ENCODE measurements at regions not wholly inside any gene's neighbourhood (a gene's known extent, or its start where the extent isn't known, plus 50 kb on each side); places are given as distances from the start of the nearest gene placed in this dataset.

DNA sequence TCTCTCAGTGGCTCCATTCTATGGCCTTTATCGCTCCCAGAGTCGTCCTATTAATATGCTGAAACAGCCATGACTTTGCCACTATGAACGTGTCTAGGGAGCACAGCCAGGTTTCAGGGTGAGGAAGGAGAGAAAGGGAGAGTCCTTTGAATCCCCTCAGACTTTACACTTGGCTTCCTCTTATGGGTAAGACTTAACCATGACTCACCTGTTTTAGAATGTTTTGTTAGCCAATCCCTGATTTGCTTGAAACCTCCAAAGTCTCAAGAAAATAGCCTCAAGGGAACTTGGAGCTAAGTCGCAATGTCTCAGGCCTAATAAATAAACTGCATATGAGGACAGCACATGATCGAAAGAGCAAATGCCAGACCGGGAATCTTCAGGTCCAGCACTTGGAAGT is 131.2 kb upstream of the RCN1 start:
- no peak for TF ChIP-seq GLIS3 (CRISPR knock-in tag; IDR thresholded peaks at IDR 0.05)
- TF ChIP-seq, protein P1, sequence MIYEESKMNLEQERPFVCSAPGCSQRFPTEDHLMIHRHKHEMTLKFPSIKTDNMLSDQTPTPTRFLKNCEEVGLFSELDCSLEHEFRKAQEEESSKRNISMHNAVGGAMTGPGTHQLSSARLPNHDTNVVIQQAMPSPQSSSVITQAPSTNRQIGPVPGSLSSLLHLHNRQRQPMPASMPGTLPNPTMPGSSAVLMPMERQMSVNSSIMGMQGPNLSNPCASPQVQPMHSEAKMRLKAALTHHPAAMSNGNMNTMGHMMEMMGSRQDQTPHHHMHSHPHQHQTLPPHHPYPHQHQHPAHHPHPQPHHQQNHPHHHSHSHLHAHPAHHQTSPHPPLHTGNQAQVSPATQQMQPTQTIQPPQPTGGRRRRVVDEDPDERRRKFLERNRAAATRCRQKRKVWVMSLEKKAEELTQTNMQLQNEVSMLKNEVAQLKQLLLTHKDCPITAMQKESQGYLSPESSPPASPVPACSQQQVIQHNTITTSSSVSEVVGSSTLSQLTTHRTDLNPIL (CRISPR knock-in tag; IDR thresholded peaks at IDR 0.05; ENCODE audit: low read depth) = no peak
- TF ChIP-seq BACH2 (CRISPR knock-in tag; IDR thresholded peaks at IDR 0.05; ENCODE audit: borderline replicate concordance) = no peak
- no peak for TF ChIP-seq PPARA (CRISPR knock-in tag; IDR thresholded peaks at IDR 0.05; ENCODE audit: borderline replicate concordance)
- TF ChIP-seq RARB (CRISPR knock-in tag; IDR thresholded peaks at IDR 0.05) = no peak
- TF ChIP-seq, protein P2, sequence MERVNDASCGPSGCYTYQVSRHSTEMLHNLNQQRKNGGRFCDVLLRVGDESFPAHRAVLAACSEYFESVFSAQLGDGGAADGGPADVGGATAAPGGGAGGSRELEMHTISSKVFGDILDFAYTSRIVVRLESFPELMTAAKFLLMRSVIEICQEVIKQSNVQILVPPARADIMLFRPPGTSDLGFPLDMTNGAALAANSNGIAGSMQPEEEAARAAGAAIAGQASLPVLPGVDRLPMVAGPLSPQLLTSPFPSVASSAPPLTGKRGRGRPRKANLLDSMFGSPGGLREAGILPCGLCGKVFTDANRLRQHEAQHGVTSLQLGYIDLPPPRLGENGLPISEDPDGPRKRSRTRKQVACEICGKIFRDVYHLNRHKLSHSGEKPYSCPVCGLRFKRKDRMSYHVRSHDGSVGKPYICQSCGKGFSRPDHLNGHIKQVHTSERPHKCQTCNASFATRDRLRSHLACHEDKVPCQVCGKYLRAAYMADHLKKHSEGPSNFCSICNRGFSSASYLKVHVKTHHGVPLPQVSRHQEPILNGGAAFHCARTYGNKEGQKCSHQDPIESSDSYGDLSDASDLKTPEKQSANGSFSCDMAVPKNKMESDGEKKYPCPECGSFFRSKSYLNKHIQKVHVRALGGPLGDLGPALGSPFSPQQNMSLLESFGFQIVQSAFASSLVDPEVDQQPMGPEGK (CRISPR knock-in tag; IDR thresholded peaks at IDR 0.05; ENCODE audit: borderline replicate concordance) = no peak
- TF ChIP-seq, protein P3, sequence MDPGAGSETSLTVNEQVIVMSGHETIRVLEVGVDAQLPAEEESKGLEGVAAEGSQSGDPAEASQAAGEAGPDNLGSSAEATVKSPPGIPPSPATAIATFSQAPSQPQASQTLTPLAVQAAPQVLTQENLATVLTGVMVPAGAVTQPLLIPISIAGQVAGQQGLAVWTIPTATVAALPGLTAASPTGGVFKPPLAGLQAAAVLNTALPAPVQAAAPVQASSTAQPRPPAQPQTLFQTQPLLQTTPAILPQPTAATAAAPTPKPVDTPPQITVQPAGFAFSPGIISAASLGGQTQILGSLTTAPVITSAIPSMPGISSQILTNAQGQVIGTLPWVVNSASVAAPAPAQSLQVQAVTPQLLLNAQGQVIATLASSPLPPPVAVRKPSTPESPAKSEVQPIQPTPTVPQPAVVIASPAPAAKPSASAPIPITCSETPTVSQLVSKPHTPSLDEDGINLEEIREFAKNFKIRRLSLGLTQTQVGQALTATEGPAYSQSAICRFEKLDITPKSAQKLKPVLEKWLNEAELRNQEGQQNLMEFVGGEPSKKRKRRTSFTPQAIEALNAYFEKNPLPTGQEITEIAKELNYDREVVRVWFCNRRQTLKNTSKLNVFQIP (CRISPR knock-in tag; IDR thresholded peaks at IDR 0.05; ENCODE audit: borderline replicate concordance, low read depth) = no peak
- no peak for TF ChIP-seq TCF4 (CRISPR knock-in tag; IDR thresholded peaks at IDR 0.05; ENCODE audit: borderline replicate concordance)
- TF ChIP-seq CSDC2 (CRISPR knock-in tag; IDR thresholded peaks at IDR 0.05) = no peak
- TF ChIP-seq TOX (CRISPR knock-in tag; IDR thresholded peaks at IDR 0.05; ENCODE audit: borderline replicate concordance) = no peak
- TF ChIP-seq ISL1 (CRISPR knock-in tag; IDR thresholded peaks at IDR 0.05) = no peak
- TF ChIP-seq, protein P4, sequence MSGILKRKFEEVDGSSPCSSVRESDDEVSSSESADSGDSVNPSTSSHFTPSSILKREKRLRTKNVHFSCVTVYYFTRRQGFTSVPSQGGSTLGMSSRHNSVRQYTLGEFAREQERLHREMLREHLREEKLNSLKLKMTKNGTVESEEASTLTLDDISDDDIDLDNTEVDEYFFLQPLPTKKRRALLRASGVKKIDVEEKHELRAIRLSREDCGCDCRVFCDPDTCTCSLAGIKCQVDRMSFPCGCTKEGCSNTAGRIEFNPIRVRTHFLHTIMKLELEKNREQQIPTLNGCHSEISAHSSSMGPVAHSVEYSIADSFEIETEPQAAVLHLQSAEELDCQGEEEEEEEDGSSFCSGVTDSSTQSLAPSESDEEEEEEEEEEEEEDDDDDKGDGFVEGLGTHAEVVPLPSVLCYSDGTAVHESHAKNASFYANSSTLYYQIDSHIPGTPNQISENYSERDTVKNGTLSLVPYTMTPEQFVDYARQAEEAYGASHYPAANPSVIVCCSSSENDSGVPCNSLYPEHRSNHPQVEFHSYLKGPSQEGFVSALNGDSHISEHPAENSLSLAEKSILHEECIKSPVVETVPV (CRISPR knock-in tag; IDR thresholded peaks at IDR 0.05) = no peak
- TF ChIP-seq ZNF8 (CRISPR knock-in tag; IDR thresholded peaks at IDR 0.05) = no peak
- TF ChIP-seq ESRRG (CRISPR knock-in tag; IDR thresholded peaks at IDR 0.05) = no peak
- no peak for TF ChIP-seq OSR1 (CRISPR knock-in tag; IDR thresholded peaks at IDR 0.05)

DNA sequence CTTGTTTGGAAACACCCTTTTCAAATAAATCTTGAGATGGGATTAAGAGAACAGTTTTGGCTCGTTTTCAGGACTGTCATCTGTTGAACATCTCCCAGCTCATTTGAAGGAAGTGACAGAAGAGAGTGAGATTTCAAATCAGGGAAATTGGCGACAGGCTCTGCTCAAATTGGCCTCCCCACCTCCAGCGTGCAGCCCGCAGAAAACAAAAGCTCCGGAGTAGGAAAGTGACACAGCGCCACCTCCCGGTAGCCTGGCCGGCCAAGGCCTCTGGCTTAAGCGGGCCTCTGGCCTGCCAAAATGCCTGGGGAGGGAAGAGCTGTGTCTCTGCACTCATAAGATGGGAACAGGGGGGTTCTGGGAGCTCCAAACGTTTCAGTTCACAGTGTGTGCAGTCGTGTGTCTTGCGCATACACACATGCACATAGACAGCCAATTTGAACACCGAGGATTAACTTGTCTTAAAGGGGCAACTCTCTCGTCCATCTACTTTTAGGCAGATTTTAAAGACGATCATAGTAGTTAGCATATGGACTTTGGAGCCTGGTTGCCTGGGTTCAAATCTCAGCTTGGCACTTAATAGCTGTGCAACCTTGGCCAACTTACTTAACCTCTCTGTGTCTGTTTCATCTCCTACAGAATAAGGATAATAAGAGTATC is 132.7 kb upstream of the RCN1 start:
- ATAC-seq = peak; percentile 89
- TF ChIP-seq ZNF70 (CRISPR knock-in tag; IDR thresholded peaks at IDR 0.05) (no peak), ZFP30 (CRISPR knock-in tag; IDR thresholded peaks at IDR 0.05) (no peak), ISL1 (CRISPR knock-in tag; IDR thresholded peaks at IDR 0.05) (no peak), ARNTL (CRISPR knock-in tag; IDR thresholded peaks at IDR 0.05; ENCODE audit: borderline replicate concordance, low read depth) (no peak), PPARA (CRISPR knock-in tag; IDR thresholded peaks at IDR 0.05; ENCODE audit: borderline replicate concordance) (no peak), SNAI2 (CRISPR knock-in tag; IDR thresholded peaks at IDR 0.05) (no peak), ESRRG (CRISPR knock-in tag; IDR thresholded peaks at IDR 0.05) (no peak)
- TF ChIP-seq, protein P1 (CRISPR knock-in tag; IDR thresholded peaks at IDR 0.05; ENCODE audit: low read depth) = no peak
- TF ChIP-seq, protein P4 (CRISPR knock-in tag; IDR thresholded peaks at IDR 0.05) = no peak
- TF ChIP-seq, protein P5, sequence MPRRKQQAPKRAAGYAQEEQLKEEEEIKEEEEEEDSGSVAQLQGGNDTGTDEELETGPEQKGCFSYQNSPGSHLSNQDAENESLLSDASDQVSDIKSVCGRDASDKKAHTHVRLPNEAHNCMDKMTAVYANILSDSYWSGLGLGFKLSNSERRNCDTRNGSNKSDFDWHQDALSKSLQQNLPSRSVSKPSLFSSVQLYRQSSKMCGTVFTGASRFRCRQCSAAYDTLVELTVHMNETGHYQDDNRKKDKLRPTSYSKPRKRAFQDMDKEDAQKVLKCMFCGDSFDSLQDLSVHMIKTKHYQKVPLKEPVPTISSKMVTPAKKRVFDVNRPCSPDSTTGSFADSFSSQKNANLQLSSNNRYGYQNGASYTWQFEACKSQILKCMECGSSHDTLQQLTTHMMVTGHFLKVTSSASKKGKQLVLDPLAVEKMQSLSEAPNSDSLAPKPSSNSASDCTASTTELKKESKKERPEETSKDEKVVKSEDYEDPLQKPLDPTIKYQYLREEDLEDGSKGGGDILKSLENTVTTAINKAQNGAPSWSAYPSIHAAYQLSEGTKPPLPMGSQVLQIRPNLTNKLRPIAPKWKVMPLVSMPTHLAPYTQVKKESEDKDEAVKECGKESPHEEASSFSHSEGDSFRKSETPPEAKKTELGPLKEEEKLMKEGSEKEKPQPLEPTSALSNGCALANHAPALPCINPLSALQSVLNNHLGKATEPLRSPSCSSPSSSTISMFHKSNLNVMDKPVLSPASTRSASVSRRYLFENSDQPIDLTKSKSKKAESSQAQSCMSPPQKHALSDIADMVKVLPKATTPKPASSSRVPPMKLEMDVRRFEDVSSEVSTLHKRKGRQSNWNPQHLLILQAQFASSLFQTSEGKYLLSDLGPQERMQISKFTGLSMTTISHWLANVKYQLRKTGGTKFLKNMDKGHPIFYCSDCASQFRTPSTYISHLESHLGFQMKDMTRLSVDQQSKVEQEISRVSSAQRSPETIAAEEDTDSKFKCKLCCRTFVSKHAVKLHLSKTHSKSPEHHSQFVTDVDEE (CRISPR knock-in tag; IDR thresholded peaks at IDR 0.05) = no peak

More for the DNA sequence above, 131.2 kb upstream of the RCN1 start:
- ATAC-seq = no peak
